WTC11 (cell line): ENCODE measurements at regions not wholly inside any gene's neighbourhood (a gene's known extent, or its start where the extent isn't known, plus 50 kb on each side); places are given as distances from the start of the nearest gene placed in this dataset.

ENCODE experiments used
- ATAC-seq: fragments of 200-7000 bp; cut with Tn5 transposase; 2 replicates; pipeline ENCODE4 v1.10.0; 2021; ENCODE audit warnings: mild to moderate bottlenecking, moderate library complexity
- CTCF ChIA-PET: fragments of 300-600 bp; sonication (Branson Sonifier 250); formaldehyde crosslinking; loops from one replicate; lab custom pipeline; 2021; ENCODE audit warnings: antibody characterized with exemption; lab: Charles Lee
- POLR2A ChIA-PET: fragments of 350-600 bp; sonication (Branson Sonifier 250); formaldehyde crosslinking; loops from one replicate; lab custom pipeline; 2021; ENCODE audit warnings: antibody characterized with exemption; lab: Charles Lee
- DNase-seq: peaks from one replicate; pipeline ENCODE4 v3.0.0; 2021; ENCODE audit warnings: low spot score
- H3K27ac Mint-ChIP-seq: 2 replicates; pipeline ENCODE4 v1.8.0; 2021; ENCODE audit warnings: mixed read lengths
- H3K27me3 Mint-ChIP-seq: 2 replicates; pipeline ENCODE4 v1.8.0; 2021; ENCODE audit warnings: low read depth, mild to moderate bottlenecking, moderate library complexity, mixed read lengths
- H3K36me3 Mint-ChIP-seq: 2 replicates; pipeline ENCODE4 v1.8.0; 2021; ENCODE audit warnings: mixed read lengths
- H3K4me1 Mint-ChIP-seq: 2 replicates; pipeline ENCODE4 v1.8.0; 2022; ENCODE audit warnings: mixed read lengths
- H3K4me3 Mint-ChIP-seq: 2 replicates; pipeline ENCODE4 v1.8.0; 2021; ENCODE audit warnings: mild to moderate bottlenecking, moderate library complexity, mixed read lengths
- H3K9me3 Mint-ChIP-seq: 2 replicates; pipeline ENCODE4 v1.8.0; 2021; ENCODE audit warnings: mixed read lengths
- E2F1 ChIP-seq: sonication (generic); formaldehyde crosslinking; IDR thresholded peaks from 2 replicates; pipeline ENCODE4 v1.8.0; 2022; ENCODE audit warnings: mild to moderate bottlenecking, missing genetic modification reagents
- FOXK1 ChIP-seq: sonication (generic); formaldehyde crosslinking; IDR thresholded peaks from 2 replicates; pipeline ENCODE4 v1.8.0; 2022; ENCODE audit warnings: mild to moderate bottlenecking, moderate library complexity, missing genetic modification reagents
- NR2C2 ChIP-seq: sonication (generic); formaldehyde crosslinking; IDR thresholded peaks from 2 replicates; pipeline ENCODE4 v1.8.0; 2022; ENCODE audit warnings: mild to moderate bottlenecking, missing genetic modification reagents
- PRDM15 ChIP-seq: sonication (generic); formaldehyde crosslinking; IDR thresholded peaks from 2 replicates; pipeline ENCODE4 v1.8.0; 2022; ENCODE audit warnings: missing genetic modification reagents
- USF2 ChIP-seq: sonication (generic); formaldehyde crosslinking; IDR thresholded peaks from 2 replicates; pipeline ENCODE4 v1.8.1; 2023; ENCODE audit warnings: mild to moderate bottlenecking, missing genetic modification reagents, moderate library complexity
- ZBTB43 ChIP-seq: sonication (generic); formaldehyde crosslinking; IDR thresholded peaks from 2 replicates; pipeline ENCODE4 v1.8.1; 2023; ENCODE audit warnings: mild to moderate bottlenecking, missing genetic modification reagents
- ZNF138 ChIP-seq: sonication (generic); formaldehyde crosslinking; conservative IDR thresholded peaks from 2 replicates; pipeline ENCODE4 v1.8.1; 2022; ENCODE audit warnings: mild to moderate bottlenecking, moderate library complexity, missing genetic modification reagents
- ZNF232 ChIP-seq: sonication (generic); formaldehyde crosslinking; IDR thresholded peaks from 2 replicates; pipeline ENCODE4 v1.8.0; 2022; ENCODE audit warnings: mild to moderate bottlenecking, missing genetic modification reagents
- ZNF281 ChIP-seq: sonication (generic); formaldehyde crosslinking; IDR thresholded peaks from 2 replicates; pipeline ENCODE4 v1.8.0; 2023; ENCODE audit warnings: mild to moderate bottlenecking, missing genetic modification reagents
- TF ChIP-seq, protein P1 (sequence below): fragments of 250-450 bp; sonication (Bioruptor Pico); IDR thresholded peaks from 2 replicates; pipeline ENCODE4 v1.9.0; 2021; ENCODE audit warnings: mild to moderate bottlenecking, borderline replicate concordance
- TF ChIP-seq, protein P2 (sequence below): sonication (generic); formaldehyde crosslinking; IDR thresholded peaks from 2 replicates; pipeline ENCODE4 v1.8.0; 2022; ENCODE audit warnings: mild to moderate bottlenecking, missing genetic modification reagents
- TF ChIP-seq, protein P3 (sequence below): sonication (generic); formaldehyde crosslinking; IDR thresholded peaks from 2 replicates; pipeline ENCODE4 v1.8.1; 2023; ENCODE audit warnings: mild to moderate bottlenecking, missing genetic modification reagents, borderline replicate concordance
- TF ChIP-seq, protein P4 (sequence below): sonication (generic); formaldehyde crosslinking; IDR thresholded peaks from 2 replicates; pipeline ENCODE4 v1.8.0; 2022; ENCODE audit warnings: mild to moderate bottlenecking, missing genetic modification reagents
- TF ChIP-seq, protein P5 (sequence below): sonication (generic); formaldehyde crosslinking; IDR thresholded peaks from 2 replicates; pipeline ENCODE4 v1.8.1; 2022; ENCODE audit warnings: mild to moderate bottlenecking, moderate library complexity, missing genetic modification reagents

GRCh38 chr1:2908561-2908960, 107.1 kb upstream of the TTC34 start:
- DNase-seq, result no peak
- no peak overlapping the region for H3K4me3 Mint-ChIP-seq
- CTCF ChIA-PET, result interaction anchor here (0.9 kb wide), 1 partner anchor 13 kb away, joined by 3 read pairs; no protein-coding TSS in a partner anchor
- ATAC-seq, result no peak
- H3K27ac Mint-ChIP-seq, result no peak overlapping the region
- POLR2A ChIA-PET, result no interaction called here
- no peaks in the 10 kb centered on the region for H3K4me1 Mint-ChIP-seq
- H3K9me3 Mint-ChIP-seq, result peaks cover 7% of the 10 kb centered on the region
- peaks cover 9% of the 10 kb centered on the region for H3K36me3 Mint-ChIP-seq
- H3K27me3 Mint-ChIP-seq, result no peaks in the 10 kb centered on the region
- TF ChIP-seq USF2 (no peak), NR2C2 (no peak), ZNF138 (CRISPR knock-in tag) (no peak), E2F1 (CRISPR knock-in tag) (no peak), ZNF281 (no peak), ZBTB43 (CRISPR knock-in tag) (no peak), PRDM15 (CRISPR knock-in tag) (no peak), ZNF232 (CRISPR knock-in tag) (no peak), FOXK1 (no peak)
- TF ChIP-seq, protein P1, sequence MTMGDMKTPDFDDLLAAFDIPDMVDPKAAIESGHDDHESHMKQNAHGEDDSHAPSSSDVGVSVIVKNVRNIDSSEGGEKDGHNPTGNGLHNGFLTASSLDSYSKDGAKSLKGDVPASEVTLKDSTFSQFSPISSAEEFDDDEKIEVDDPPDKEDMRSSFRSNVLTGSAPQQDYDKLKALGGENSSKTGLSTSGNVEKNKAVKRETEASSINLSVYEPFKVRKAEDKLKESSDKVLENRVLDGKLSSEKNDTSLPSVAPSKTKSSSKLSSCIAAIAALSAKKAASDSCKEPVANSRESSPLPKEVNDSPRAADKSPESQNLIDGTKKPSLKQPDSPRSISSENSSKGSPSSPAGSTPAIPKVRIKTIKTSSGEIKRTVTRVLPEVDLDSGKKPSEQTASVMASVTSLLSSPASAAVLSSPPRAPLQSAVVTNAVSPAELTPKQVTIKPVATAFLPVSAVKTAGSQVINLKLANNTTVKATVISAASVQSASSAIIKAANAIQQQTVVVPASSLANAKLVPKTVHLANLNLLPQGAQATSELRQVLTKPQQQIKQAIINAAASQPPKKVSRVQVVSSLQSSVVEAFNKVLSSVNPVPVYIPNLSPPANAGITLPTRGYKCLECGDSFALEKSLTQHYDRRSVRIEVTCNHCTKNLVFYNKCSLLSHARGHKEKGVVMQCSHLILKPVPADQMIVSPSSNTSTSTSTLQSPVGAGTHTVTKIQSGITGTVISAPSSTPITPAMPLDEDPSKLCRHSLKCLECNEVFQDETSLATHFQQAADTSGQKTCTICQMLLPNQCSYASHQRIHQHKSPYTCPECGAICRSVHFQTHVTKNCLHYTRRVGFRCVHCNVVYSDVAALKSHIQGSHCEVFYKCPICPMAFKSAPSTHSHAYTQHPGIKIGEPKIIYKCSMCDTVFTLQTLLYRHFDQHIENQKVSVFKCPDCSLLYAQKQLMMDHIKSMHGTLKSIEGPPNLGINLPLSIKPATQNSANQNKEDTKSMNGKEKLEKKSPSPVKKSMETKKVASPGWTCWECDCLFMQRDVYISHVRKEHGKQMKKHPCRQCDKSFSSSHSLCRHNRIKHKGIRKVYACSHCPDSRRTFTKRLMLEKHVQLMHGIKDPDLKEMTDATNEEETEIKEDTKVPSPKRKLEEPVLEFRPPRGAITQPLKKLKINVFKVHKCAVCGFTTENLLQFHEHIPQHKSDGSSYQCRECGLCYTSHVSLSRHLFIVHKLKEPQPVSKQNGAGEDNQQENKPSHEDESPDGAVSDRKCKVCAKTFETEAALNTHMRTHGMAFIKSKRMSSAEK (CRISPR knock-in tag), result no peak
- TF ChIP-seq, protein P2, sequence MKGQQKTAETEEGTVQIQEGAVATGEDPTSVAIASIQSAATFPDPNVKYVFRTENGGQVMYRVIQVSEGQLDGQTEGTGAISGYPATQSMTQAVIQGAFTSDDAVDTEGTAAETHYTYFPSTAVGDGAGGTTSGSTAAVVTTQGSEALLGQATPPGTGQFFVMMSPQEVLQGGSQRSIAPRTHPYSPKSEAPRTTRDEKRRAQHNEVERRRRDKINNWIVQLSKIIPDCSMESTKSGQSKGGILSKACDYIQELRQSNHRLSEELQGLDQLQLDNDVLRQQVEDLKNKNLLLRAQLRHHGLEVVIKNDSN, result no peak
- TF ChIP-seq, protein P3, sequence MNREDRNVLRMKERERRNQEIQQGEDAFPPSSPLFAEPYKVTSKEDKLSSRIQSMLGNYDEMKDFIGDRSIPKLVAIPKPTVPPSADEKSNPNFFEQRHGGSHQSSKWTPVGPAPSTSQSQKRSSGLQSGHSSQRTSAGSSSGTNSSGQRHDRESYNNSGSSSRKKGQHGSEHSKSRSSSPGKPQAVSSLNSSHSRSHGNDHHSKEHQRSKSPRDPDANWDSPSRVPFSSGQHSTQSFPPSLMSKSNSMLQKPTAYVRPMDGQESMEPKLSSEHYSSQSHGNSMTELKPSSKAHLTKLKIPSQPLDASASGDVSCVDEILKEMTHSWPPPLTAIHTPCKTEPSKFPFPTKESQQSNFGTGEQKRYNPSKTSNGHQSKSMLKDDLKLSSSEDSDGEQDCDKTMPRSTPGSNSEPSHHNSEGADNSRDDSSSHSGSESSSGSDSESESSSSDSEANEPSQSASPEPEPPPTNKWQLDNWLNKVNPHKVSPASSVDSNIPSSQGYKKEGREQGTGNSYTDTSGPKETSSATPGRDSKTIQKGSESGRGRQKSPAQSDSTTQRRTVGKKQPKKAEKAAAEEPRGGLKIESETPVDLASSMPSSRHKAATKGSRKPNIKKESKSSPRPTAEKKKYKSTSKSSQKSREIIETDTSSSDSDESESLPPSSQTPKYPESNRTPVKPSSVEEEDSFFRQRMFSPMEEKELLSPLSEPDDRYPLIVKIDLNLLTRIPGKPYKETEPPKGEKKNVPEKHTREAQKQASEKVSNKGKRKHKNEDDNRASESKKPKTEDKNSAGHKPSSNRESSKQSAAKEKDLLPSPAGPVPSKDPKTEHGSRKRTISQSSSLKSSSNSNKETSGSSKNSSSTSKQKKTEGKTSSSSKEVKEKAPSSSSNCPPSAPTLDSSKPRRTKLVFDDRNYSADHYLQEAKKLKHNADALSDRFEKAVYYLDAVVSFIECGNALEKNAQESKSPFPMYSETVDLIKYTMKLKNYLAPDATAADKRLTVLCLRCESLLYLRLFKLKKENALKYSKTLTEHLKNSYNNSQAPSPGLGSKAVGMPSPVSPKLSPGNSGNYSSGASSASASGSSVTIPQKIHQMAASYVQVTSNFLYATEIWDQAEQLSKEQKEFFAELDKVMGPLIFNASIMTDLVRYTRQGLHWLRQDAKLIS (CRISPR knock-in tag), result no peak
- TF ChIP-seq, protein P4, sequence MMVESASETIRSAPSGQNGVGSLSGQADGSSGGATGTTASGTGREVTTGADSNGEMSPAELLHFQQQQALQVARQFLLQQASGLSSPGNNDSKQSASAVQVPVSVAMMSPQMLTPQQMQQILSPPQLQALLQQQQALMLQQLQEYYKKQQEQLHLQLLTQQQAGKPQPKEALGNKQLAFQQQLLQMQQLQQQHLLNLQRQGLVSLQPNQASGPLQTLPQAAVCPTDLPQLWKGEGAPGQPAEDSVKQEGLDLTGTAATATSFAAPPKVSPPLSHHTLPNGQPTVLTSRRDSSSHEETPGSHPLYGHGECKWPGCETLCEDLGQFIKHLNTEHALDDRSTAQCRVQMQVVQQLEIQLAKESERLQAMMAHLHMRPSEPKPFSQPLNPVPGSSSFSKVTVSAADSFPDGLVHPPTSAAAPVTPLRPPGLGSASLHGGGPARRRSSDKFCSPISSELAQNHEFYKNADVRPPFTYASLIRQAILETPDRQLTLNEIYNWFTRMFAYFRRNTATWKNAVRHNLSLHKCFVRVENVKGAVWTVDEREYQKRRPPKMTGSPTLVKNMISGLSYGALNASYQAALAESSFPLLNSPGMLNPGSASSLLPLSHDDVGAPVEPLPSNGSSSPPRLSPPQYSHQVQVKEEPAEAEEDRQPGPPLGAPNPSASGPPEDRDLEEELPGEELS (CRISPR knock-in tag), result no peak
- TF ChIP-seq, protein P5, sequence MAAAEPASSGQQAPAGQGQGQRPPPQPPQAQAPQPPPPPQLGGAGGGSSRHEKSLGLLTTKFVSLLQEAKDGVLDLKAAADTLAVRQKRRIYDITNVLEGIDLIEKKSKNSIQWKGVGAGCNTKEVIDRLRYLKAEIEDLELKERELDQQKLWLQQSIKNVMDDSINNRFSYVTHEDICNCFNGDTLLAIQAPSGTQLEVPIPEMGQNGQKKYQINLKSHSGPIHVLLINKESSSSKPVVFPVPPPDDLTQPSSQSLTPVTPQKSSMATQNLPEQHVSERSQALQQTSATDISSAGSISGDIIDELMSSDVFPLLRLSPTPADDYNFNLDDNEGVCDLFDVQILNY, result no peak
